Spleen (tissue), 7 donors: ENCODE measurements at regions not wholly inside any gene's neighbourhood (a gene's known extent, or its start where the extent isn't known, plus 50 kb on each side); places are given as distances from the start of the nearest gene placed in this dataset.

Experiments used
- CTCF ChIP-seq, 11 experiments: fragments of 200-600 bp in 7 of 11; fragments of 450-650 bp in 4 of 11; sonication (generic) in 4 of 11; IDR thresholded peaks in 8 of 11; conservative IDR thresholded peaks in 3 of 11; 1 replicate in 7 of 11; 2 replicates in 4 of 11; pipeline versions ENCODE4 v1.4.0 to v1.8.0; 2016 to 2021; ENCODE audit warnings: antibody characterized with exemption in 11 of 11, inconsistent platforms in 4 of 11, mild to moderate bottlenecking in 1 of 11
- POLR2A ChIP-seq, 3 donors: fragments of 450-650 bp; IDR thresholded peaks; one replicate each; pipeline ENCODE4 v1.5.1; 2017; ENCODE audit warnings: antibody characterized with exemption in 3 of 3, mild to moderate bottlenecking in 1 of 3
- POLR2AphosphoS5 ChIP-seq, 3 donors: sonication (generic); formaldehyde crosslinking; IDR thresholded peaks; one replicate each; pipeline ENCODE4 v1.5.1; 2017; ENCODE audit warnings: antibody characterized with exemption in 3 of 3
- donor health status: DM: no; HTN: no; CAD: no; lungs with moderate emphysema.
- donor health status: DM: no; HTN: no; CAD: no.
- donor health status: DM: no; HTN: no; CAD: no.

- TF ChIP-seq POLR2AphosphoS5 (IDR thresholded peaks at IDR 0.05): no peak
- no peak for TF ChIP-seq CTCF (IDR thresholded peaks at IDR 0.05 in 8 of 11, conservative IDR thresholded peaks at IDR 0.05 in 3 of 11)
- no peak for TF ChIP-seq POLR2A (IDR thresholded peaks at IDR 0.05)
These were observed 392.3 kb downstream of the MED13L start for GRCh38 chr12:115885040-115885690.
